ENCODE measurements at regions not wholly inside any gene's neighbourhood (a gene's known extent, or its start where the extent isn't known, plus 50 kb on each side); places are given as distances from the start of the nearest gene placed in this dataset.
"Not testable (repeated sequence)": the region's sequence is repeated elsewhere in the genome, so short reads cannot be mapped to it uniquely, and the experiment has no call there.

- TF ChIP-seq POLR2A, CTCF (IDR thresholded peaks at IDR 0.05): not testable (repeated sequence)
Measured at GRCh38 chr14:34049187-34049586, 98.3 kb upstream of the EGLN3 start.
